Parathyroid adenoma (tissue), 2 donors: ENCODE measurements at regions not wholly inside any gene's neighbourhood (a gene's known extent, or its start where the extent isn't known, plus 50 kb on each side); places are given as distances from the start of the nearest gene placed in this dataset.

ENCODE experiments used
- H2AFZ ChIP-seq: fragments of 300-600 bp; sonication (generic); one replicate; pipeline ENCODE4 v1.7.0; 2017; ENCODE audit warnings: antibody characterized with exemption, mild to moderate bottlenecking
- H3K27ac ChIP-seq: fragments of 300-600 bp; sonication (generic); one replicate; pipeline ENCODE4 v1.7.0; 2017
- H3K27me3 ChIP-seq: fragments of 300-600 bp; sonication (generic); one replicate; pipeline ENCODE4 v1.7.0; 2017; ENCODE audit warnings: low read length; ENCODE audit not compliant: control insufficient read depth, insufficient read depth
- H3K36me3 ChIP-seq: fragments of 300-600 bp; sonication (generic); one replicate; pipeline ENCODE4 v1.7.0; 2017; ENCODE audit warnings: low read length; ENCODE audit not compliant: control insufficient read depth, insufficient read depth
- H3K4me1 ChIP-seq: fragments of 300-600 bp; sonication (generic); one replicate; pipeline ENCODE4 v1.7.0; 2017; ENCODE audit warnings: control low read depth
- H3K4me2 ChIP-seq: fragments of 300-600 bp; sonication (generic); one replicate; pipeline ENCODE4 v1.7.0; 2017; ENCODE audit warnings: low read length
- H3K4me3 ChIP-seq: fragments of 300-600 bp; sonication (generic); one replicate; pipeline ENCODE4 v1.7.0; 2017; ENCODE audit warnings: low read depth, low read length
- H3K79me2 ChIP-seq: fragments of 300-600 bp; sonication (generic); one replicate; pipeline ENCODE4 v1.7.0; 2017; ENCODE audit warnings: control low read depth
- H3K9ac ChIP-seq: fragments of 300-600 bp; sonication (generic); one replicate; pipeline ENCODE4 v1.7.0; 2017; ENCODE audit warnings: mild to moderate bottlenecking
- H3K9me3 ChIP-seq: fragments of 300-600 bp; sonication (generic); one replicate; pipeline ENCODE4 v1.7.0; 2017; ENCODE audit warnings: low read length; ENCODE audit not compliant: control insufficient read depth
- TF ChIP-seq, protein P1 (sequence below): fragments of 300-600 bp; sonication (generic); IDR thresholded peaks from one replicate; pipeline ENCODE4 v1.7.0; 2017; ENCODE audit warnings: antibody characterized with exemption, mild to moderate bottlenecking
- donor health status: primary hyperparathyroidism.

DNA sequence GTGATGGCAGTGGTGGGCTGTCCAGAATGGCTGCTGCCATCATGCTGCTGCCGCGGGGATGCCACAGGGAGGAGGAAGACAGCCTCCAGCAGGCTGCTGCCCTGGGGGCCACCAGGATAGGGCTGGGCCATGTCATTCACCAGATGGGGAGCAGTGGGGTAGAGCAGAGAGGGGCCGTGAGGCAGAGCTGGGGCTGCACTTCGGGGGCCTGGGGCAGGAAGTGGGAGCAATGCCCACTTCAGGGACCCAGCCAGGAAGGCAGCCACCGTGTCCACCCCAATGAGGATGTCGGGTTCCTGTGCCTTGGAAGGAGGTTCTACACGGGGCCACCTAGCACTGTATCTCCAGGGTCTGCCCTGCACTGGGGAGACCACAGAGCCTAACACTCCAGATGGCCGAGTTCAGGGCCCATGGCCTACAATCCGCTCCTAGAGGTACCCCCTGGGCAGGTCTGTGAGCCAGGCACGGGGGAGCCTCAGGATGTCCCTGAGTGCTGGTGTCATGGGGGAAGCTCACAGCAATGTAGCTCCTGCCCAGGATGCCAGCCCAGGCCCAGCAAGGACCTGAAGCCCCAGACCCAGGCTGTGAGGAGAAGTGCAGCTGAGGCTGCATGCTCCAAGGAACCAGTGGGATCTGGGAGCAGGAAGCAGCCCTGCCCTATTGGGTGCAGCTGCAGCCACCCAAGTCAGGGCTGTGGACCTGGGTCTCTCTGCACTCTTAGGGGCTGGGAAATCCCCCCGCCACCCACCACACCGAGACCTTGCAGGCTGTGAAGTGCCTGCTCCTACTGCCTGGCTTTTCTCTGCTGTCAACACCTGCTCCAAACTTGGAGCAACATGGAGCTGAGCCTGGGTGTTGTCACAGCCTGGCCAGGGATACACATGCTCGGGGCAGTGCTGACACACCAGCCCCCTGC lies 140.3 kb downstream of the PDHA2 start:
- Histone ChIP-seq H3K27ac (no peak overlapping the region), H3K9ac (no peak overlapping the region), H3K4me2 (no peak overlapping the region), H3K4me3 (no peak overlapping the region), H2AFZ (no peak overlapping the region), H3K36me3 (no peaks in the 10 kb centered on the region), H3K79me2 (no peaks in the 10 kb centered on the region), H3K27me3 (no peaks in the 10 kb centered on the region), H3K9me3 (no peaks in the 10 kb centered on the region), H3K4me1 (no peaks in the 10 kb centered on the region)
- TF ChIP-seq, protein P1, sequence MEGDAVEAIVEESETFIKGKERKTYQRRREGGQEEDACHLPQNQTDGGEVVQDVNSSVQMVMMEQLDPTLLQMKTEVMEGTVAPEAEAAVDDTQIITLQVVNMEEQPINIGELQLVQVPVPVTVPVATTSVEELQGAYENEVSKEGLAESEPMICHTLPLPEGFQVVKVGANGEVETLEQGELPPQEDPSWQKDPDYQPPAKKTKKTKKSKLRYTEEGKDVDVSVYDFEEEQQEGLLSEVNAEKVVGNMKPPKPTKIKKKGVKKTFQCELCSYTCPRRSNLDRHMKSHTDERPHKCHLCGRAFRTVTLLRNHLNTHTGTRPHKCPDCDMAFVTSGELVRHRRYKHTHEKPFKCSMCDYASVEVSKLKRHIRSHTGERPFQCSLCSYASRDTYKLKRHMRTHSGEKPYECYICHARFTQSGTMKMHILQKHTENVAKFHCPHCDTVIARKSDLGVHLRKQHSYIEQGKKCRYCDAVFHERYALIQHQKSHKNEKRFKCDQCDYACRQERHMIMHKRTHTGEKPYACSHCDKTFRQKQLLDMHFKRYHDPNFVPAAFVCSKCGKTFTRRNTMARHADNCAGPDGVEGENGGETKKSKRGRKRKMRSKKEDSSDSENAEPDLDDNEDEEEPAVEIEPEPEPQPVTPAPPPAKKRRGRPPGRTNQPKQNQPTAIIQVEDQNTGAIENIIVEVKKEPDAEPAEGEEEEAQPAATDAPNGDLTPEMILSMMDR, result no peak

DNA sequence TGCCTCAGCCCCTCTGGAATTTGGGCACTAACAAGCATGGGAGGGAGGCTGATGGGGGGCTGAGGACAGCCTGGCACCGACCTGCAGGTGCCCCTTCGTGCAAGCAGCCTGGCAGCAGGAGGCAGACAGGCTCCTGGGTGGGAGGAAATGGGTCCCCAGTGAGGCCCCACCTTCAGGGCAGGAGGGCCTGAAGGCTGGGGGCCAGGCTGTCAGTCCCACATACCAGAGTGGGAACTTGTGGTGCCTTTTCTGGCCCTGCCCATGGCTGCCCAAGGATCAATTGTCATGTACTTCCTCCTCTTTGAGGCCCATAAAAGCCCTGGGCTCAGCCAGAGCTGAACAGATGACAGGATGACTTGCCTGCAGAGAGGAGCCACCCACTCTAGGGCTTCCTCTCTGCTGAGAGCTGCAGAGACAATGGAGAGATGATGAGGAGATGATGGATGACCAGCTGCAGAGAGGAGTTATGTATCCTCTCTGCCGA lies 141.0 kb downstream of the PDHA2 start:
- Histone ChIP-seq H3K27me3 (no peaks in the 10 kb centered on the region), H2AFZ (no peak overlapping the region), H3K9ac (no peak overlapping the region), H3K4me3 (no peak overlapping the region), H3K27ac (no peak overlapping the region), H3K79me2 (no peaks in the 10 kb centered on the region), H3K36me3 (no peaks in the 10 kb centered on the region), H3K4me2 (no peak overlapping the region), H3K4me1 (no peaks in the 10 kb centered on the region), H3K9me3 (no peaks in the 10 kb centered on the region)
- TF ChIP-seq, protein P1, result no peak

DNA sequence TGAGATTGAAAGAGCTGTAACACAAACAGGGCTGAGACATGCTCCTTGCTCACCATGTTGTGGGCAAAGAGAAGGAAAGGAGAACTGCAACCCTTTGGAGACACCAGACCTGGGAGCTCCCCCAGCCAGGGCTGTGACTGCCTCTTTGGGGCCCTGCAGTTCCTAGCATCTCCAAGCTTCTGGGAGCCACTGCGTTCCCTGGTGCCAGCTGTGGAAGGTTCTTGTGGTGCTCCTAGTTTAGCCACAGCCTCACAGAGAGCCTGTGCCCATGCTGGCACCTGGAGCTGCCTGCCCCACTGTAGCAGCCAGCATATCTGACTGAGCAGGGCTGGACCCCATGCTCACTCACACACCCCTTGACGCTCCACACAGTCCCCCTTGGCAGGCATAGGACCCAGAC lies 141.7 kb downstream of the PDHA2 start:
- no peaks in the 10 kb centered on the region for H3K9me3 ChIP-seq
- H3K4me1 ChIP-seq, result no peaks in the 10 kb centered on the region
- TF ChIP-seq, protein P1, result no peak
- no peak overlapping the region for H2AFZ ChIP-seq
- no peak overlapping the region for H3K4me2 ChIP-seq
- H3K79me2 ChIP-seq, result no peaks in the 10 kb centered on the region
- H3K36me3 ChIP-seq, result no peaks in the 10 kb centered on the region
- H3K27ac ChIP-seq, result no peak overlapping the region
- no peak overlapping the region for H3K9ac ChIP-seq
- H3K4me3 ChIP-seq, result no peak overlapping the region
- no peaks in the 10 kb centered on the region for H3K27me3 ChIP-seq

DNA sequence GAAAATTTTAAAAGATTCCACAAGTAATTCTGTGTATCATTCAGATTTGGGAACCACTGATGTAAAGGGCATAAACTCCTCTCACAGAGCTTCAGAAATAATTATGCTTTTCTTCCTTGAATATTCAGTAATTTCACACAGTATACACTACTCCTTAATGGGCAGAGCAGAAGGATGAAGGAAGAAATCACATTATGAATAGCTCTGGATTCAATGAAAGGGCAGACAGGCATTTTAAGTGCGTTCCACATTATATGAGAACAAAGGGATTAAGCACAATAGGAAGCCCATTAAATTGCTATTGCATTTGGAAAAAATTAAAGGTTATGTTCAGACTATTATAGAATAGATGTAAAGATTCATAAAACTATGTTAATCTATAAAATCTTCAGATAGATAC lies 142.6 kb downstream of the PDHA2 start:
- H3K27ac ChIP-seq, result no peak overlapping the region
- H3K36me3 ChIP-seq, result no peaks in the 10 kb centered on the region
- no peaks in the 10 kb centered on the region for H3K9me3 ChIP-seq
- TF ChIP-seq, protein P1, result no peak
- H3K79me2 ChIP-seq, result no peaks in the 10 kb centered on the region
- no peak overlapping the region for H2AFZ ChIP-seq
- no peaks in the 10 kb centered on the region for H3K4me1 ChIP-seq
- no peak overlapping the region for H3K9ac ChIP-seq
- no peak overlapping the region for H3K4me3 ChIP-seq
- no peak overlapping the region for H3K4me2 ChIP-seq
- H3K27me3 ChIP-seq, result no peaks in the 10 kb centered on the region

DNA sequence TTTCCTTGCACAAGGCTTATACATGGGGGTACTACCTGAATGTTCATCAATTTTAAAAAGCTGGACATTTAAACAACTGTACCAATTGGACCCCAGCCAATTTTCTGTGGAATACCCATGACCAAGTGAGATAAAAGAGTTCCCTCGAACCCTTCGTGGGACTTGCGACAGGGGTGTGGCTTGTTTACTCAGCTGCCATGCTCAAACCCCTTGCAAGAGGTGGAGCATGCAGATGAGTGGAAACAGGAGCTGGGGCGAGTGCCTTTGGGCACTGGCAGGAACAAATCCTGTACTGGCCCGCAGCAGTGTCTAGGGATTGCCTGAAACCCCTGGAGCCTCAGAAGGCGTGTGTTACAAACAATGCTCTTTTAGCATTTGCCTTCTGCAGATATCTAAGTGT lies 144.2 kb downstream of the PDHA2 start:
- Histone ChIP-seq H3K4me3 (no peak overlapping the region), H3K4me1 (no peaks in the 10 kb centered on the region), H3K79me2 (no peaks in the 10 kb centered on the region), H3K27ac (no peak overlapping the region), H3K4me2 (no peak overlapping the region), H3K9me3 (no peaks in the 10 kb centered on the region), H2AFZ (no peak overlapping the region), H3K36me3 (no peaks in the 10 kb centered on the region), H3K9ac (no peak overlapping the region), H3K27me3 (no peaks in the 10 kb centered on the region)
- TF ChIP-seq, protein P1, result no peak
